Right ventricle myocardium superior (tissue), 1 donor: ENCODE measurements at regions not wholly inside any gene's neighbourhood (a gene's known extent, or its start where the extent isn't known, plus 50 kb on each side); places are given as distances from the start of the nearest gene placed in this dataset.

Source experiments
- ATAC-seq: fragments of 200-7000 bp; cut with Tn5 transposase; one replicate; pipeline ENCODE4 v1.9.1; 2020; ENCODE audit warnings: mild to moderate bottlenecking; ENCODE audit not compliant: poor library complexity
- DNase-seq: peaks from one replicate; pipeline ENCODE4 v3.0.0-alpha.2; 2020
- intact Hi-C: fragments of 100-400 bp; cut with DNase I; formaldehyde crosslinking; loops from one replicate; pipeline ENCODE4 v1.11.2; 2022
- donor health status: DM: no; HTN: yes; CAD: no; lungs with severe emphysema.

- ATAC-seq (peak; percentile 98), DNase-seq (peak; percentile 92)
- intact Hi-C loops, result loop anchor here (2.0 to 5.0 kb wide), 2 partner anchors 35 to 104 kb away; no protein-coding TSS in a partner anchor
Observed at GRCh38 chr1:181142096-181142958, 53.8 kb downstream of the IER5 start.

GRCh38 chr1:181143102-181143859, 54.8 kb downstream of the IER5 start:
- intact Hi-C loops, result loop anchor here (2.0 to 5.0 kb wide), 2 partner anchors 36 to 104 kb away; no protein-coding TSS in a partner anchor
- ATAC-seq (no peak), DNase-seq (no peak)

DNA sequence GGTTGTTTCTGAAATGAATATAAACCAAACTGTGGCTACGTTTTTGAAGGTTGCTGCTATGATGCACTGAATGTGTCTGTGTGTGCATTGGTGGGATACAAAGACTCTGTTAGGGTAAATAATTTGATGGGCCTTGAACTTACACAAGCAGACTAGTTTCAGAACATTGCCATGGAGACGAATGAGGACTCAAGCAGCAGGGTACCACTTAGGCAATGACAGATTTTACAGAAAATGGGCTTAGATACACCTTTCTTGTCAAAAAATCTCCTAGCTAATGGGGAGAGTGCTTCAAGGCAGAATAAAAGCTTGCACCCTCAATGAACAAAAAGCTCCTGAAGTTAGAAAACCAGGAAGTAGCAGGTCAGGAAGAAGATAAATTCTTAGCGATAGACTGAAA, 55.7 kb downstream of the IER5 start:
- intact Hi-C loops, result loop anchor here (5.0 kb wide), 1 partner anchor 37 kb away; no protein-coding TSS in a partner anchor
- ATAC-seq, result no peak
- no peak for DNase-seq

- DNase-seq (no peak), ATAC-seq (no peak)
- intact Hi-C loops, result no loop called here
Observed at GRCh38 chr1:181148636-181149035, 60.1 kb downstream of the IER5 start.

DNA sequence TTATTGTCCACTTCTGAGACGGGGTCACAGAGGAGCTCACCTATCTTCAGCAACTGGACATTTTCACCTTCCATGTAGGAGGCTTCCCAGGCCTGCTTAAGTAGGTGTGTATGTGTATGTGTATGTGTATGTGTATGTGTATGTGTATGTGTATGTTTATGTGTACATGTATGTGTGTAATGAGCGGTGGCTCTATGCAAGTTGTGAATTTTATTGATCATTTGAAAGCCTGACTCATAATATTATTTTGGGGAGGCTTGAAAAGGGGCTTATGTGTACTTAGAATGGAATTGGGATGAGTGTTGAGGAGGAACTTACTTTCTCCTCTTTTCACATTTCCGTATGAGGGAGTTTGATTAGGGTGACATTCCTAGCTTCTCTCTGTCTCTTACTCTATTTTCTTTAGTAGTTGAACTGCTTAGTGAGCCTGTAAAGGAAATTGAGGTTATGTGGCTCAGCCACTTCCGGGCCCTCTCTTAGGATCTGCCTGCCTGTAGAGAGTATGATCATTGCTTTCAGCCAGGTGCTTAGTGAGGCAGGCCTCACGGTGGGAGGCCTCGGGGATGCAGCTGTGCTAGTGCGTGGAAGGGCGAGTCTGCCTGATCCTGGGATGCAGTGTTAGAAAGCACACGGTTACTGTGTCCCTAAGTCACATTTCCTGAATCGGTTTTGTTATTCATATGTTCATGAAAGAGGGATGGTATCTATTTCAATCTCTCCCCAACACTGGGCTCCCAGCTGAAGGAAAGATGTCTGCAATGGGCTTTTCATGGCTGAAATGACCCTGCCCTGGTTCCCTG, 61.0 kb downstream of the IER5 start:
- DNase-seq (no peak), ATAC-seq (no peak)
- intact Hi-C loops, result no loop called here

- ATAC-seq, result no peak
- intact Hi-C loops, result no loop called here
Observed at GRCh38 chr1:181150273-181150672, 61.8 kb downstream of the IER5 start.

DNA sequence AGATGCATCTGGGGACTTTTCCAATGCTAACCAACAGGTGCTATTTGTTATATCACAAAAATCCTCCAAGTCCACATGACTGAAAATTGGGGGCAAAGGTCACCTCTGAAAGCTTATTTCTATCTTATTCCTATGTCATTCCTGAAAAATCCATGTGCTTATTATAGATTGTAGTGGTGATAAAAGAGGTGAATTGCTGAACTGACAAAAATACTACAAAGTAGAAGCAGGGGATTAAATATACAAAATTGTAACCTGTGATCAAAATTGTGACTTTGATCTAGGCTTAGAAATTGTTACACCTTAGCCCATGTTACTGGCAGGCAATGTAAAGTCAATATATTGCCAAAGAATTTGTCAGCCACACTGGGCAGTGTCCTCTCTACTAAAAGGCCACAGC, 62.3 kb downstream of the IER5 start:
- DNase-seq (no peak), ATAC-seq (no peak)
- intact Hi-C loops, result no loop called here

More at GRCh38 chr1:181150273-181150672, 61.8 kb downstream of the IER5 start:
- DNase-seq, result no peak

- intact Hi-C loops, result no loop called here
- DNase-seq, result no peak
Observed at GRCh38 chr1:181151378-181152326, 63.2 kb downstream of the IER5 start.

DNA sequence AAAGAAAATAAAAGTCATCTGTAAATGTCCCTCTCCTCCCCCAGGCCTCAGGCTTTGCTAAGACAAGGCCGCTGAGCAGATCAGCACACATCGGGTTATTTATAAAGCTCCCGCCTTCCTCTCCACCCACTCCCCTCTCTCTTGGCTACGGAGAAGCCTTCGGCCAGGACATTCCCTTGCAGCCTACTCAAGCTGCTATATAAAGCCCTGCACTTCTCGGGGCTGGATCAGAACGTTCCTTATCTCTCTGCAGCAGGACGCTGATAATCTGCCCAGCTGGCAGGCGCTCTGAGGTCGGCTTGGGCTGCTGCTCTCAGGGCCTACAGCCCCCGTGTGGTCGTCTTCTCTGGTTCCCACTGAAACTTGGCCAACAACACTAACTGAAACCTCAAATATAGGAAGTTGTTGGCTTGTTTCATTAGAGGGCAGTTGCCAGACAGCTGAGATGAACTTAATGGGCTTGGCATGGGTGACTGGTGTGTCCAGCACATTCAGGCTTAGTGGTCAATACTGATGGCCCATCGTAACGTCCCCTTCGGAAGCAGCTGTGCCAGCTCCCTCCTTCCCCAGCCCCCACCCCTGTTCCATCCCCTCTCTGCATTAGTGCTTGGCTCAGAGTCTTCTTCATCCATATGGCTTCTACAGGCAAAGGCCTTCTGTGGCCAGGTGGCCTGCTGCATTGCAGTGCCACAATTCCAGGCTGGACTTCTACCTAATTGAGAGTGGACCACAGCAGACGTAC, 64.6 kb downstream of the IER5 start:
- peak; percentile 92 for DNase-seq
- intact Hi-C loops, result no loop called here
- ATAC-seq, result peak; percentile 91

More at GRCh38 chr1:181151378-181152326, 63.2 kb downstream of the IER5 start:
- peak; percentile 77 for ATAC-seq

GRCh38 chr1:181153634-181153961, 65.1 kb downstream of the IER5 start:
- intact Hi-C loops, result no loop called here
- ATAC-seq (no peak), DNase-seq (no peak)

DNA sequence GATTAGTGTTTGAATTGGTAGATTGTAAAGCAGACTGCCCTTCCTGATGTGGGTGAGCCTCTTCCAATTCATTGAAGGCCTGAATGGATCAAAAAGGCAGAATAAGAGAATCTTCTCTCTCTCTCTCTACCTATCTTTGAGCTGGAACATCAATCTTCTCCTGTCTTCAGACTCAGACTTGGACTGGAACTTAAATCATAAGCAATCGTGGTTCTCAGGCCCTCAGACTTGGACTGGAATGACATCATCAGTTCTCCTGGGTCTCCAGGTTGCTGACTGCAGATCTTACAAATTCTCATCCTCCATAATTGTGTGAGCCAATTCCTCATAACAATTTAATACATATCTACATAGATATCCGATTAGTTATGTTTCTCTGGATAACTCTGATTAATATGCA, 66.8 kb downstream of the IER5 start:
- intact Hi-C loops, result no loop called here
- no peak for DNase-seq
- no peak for ATAC-seq

- intact Hi-C loops, result loop anchor here (10.0 kb wide), 1 partner anchor 635 kb away; no protein-coding TSS in a partner anchor
- no peak for DNase-seq
- peak; percentile 47 for ATAC-seq
Observed at GRCh38 chr1:181159451-181160140, 71.1 kb downstream of the IER5 start.

GRCh38 chr1:181160322-181160721, 71.8 kb downstream of the IER5 start:
- intact Hi-C loops, result loop anchor here (10.0 kb wide), 1 partner anchor 636 kb away; no protein-coding TSS in a partner anchor
- DNase-seq, result no peak
- ATAC-seq, result no peak

GRCh38 chr1:181160998-181161870, 72.7 kb downstream of the IER5 start:
- no peak for ATAC-seq
- intact Hi-C loops, result loop anchor here (10.0 kb wide), 1 partner anchor 636 kb away; no protein-coding TSS in a partner anchor
- no peak for DNase-seq

GRCh38 chr1:181163662-181164061, 75.2 kb downstream of the IER5 start:
- intact Hi-C loops, result loop anchor here (10.0 kb wide), 1 partner anchor 639 kb away; no protein-coding TSS in a partner anchor

More at GRCh38 chr1:181163662-181164061, 75.2 kb downstream of the IER5 start:
- DNase-seq, result no peak
- ATAC-seq, result no peak
